GM18868 (cell line): ENCODE measurements at regions not wholly inside any gene's neighbourhood (a gene's known extent, or its start where the extent isn't known, plus 50 kb on each side); places are given as distances from the start of the nearest gene placed in this dataset.

Experiments
- ATAC-seq: cut with Tn5 transposase; IDR thresholded peaks from one replicate; pipeline ENCODE4 v1.9.1; 2021; ENCODE audit warnings: mild to moderate bottlenecking, moderate library complexity; ENCODE audit not compliant: unreplicated experiment

DNA sequence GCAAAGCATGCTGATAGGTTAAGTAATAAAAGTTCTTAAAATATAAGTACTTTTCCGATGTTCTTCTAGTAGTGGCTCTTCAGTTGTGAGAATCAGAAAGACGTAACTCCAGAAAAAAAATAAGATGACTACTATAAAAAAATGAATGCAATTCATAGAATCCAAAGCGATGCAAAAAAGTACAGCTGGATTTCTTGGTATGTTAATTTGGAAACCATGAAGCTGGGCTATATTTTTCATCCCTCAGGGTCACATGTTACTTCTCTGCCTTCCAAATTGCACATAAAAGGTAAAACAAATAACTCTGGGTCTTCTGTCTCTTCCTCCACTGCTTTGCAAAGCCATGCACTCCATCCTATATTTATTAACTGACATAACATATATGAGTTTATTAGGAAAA is 843.9 kb upstream of the DPPA4 start:
- no peak for ATAC-seq

DNA sequence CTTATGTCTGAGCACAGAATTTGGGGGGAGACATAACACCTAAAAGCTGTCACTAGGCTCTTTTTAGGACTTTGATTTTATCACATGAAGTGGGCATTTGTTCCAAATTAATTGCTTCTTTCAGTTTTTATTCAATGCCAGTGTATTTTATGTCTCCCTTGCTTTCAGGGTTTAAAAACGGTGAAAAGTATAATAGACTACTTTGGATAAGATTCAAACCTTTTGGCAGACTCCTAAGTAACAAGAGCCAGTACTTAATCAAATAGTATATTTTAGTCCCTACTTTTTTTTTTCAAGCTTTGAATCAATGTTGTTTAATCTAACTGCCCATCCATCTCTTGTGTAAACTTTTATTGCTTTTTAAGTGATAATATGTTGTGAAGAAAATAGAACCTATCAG is 847.2 kb upstream of the DPPA4 start:
- ATAC-seq: no peak

DNA sequence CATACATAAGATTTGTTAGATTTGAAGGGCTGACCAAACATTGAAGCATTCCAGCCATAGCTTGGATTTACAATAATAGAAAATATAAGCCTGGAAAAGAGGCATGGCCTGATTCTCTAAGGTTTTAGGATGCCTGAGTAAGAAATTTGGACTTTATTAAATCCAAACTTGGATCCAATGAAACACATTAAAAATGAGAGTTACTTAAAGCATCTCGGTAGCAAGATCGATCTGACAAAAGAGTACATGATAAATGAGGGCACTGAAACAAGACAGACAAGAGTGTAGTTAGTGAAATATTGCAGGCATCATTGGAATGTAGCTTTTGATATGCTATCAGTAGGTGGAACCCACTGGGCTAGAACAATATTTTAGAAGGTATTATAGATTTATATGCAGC is 855.7 kb upstream of the DPPA4 start:
- no peak for ATAC-seq

DNA sequence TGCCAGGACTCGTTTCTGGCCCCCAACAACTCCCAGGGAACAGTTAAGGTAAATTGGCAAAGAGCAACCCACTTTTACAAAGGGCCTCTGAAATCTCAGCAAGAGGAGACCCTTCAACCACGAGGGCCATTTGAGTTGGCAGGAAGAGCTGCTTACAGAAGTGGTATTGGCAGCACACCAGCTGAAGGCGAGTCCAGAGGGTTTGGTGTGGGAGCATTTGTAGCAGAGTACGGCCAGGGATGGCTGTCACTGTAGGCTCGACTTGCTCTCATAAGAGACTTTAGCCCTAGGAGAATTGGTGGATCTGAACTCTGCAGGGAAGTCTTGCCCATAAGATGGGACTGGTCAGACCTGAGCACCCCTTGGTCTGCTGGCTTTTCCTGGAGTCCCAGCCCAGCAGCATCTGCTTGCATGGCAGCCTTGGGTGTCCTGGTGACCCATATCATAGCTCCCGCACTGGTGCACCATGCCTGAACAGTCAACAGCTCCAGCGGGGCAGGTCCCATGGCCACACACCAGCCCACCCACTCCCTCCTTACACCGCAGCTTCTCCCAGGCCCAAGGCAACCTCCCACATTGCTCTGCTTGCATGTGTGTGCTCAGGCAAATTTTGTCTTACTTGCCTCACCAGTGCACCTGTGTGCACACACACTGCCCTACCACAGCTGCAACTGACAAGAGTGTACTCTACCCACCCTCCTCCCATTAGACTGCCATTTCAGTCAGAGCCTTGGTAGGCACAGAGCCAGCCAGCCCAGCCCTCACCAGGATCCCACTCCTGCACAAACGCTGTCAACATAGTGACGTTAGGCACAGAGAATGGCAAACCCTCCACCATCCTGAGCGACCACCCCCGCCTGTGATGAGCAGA is 861.6 kb upstream of the DPPA4 start:
- ATAC-seq: no peak

DNA sequence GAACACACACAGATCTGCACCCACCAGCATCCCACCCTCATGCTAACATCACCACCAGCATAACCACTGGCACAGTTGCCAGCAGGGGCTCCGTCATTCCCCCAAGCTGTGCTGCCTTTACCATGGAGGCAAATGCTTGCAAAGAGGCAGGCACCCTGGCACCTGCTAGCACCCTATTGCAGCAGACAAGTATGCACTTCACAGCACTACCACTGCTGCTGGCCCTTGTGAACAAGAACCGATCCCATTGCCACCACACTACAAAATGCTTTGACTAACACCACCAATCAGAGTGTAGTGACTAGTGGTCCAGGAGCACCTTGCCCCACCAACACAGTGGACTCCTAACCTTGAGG is 862.2 kb upstream of the DPPA4 start:
- no peak for ATAC-seq

DNA sequence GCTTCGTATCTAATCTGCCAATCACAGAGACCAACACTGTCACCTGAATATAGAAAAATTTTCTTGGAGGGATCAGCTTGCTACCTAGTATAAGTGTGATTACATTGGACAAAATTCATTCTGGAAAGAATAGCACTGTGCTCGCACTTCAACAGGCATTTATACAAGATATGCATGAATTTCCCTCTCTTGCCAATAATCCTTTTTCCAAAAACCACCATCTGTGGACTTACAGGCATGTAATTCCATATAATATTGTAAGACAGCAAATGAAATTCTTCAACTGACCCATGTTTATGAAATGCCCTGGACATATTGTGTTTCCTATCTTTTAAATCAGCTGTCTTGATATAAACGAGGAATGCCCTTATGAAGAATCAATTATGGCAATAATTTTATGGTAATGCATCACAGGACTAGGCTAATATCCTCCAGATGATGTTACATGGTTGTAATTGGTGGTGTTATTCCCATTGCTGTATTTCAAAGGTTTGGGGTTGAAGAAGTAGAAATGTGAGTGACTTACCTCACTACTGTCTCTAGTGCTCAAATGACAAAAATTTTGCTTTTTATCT is 861.4 kb upstream of the NECTIN3 start:
- no peak for ATAC-seq

DNA sequence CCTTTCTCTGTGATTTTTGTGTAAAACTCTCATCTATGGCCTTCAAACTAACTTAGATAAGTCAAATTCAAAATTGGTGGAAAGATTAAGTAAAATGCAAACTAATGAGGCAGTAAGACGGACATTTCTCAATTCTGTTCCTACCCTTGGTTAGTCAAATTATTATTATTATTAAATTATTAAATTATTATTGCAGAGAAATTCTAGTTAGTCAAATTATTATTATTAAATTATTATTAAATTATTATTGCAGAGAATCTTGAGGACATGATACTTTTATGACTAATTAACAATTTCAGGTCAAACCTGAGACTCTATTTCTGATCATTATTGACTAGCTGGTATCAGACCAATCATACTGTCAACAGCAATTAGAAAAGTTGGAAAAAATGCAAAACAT is 845.0 kb upstream of the NECTIN3 start:
- no peak for ATAC-seq

DNA sequence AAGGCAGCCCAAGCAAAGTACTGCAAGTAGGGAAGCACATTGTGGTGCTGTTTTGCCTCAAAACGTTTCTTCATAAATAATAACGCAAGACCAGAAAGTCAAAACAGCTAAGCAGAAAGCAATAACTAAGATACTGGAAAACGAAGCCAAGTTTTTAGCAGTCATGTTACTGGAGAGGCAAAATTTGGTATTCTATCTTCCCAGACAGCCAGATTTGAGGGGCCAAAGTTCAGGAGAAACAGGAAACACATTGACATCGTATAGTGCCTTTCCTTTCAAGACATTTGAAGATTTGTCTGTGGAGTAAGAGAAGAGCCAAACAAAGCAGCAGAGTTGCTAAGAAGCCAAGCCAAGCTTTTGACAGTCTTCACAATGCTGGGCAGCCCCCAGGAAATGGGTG is 843.6 kb upstream of the NECTIN3 start:
- no peak for ATAC-seq

DNA sequence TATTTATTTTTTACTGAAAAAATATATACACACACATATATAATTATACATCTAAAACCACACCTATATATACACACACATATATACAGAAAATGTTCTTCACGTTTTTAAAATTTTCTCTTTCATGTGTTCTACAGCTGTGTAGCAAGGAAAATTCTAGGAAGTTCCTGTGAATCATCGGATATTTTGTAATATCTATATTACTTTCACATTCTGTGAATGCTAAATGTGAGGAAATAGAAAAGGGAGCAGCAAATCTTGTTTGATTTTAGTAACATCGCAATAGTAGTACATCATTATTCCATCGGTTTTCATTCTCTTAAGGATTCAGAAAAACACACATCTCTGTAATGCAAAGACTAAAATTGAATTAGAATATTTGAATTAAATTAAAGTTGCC is 836.8 kb upstream of the NECTIN3 start:
- no peak for ATAC-seq

DNA sequence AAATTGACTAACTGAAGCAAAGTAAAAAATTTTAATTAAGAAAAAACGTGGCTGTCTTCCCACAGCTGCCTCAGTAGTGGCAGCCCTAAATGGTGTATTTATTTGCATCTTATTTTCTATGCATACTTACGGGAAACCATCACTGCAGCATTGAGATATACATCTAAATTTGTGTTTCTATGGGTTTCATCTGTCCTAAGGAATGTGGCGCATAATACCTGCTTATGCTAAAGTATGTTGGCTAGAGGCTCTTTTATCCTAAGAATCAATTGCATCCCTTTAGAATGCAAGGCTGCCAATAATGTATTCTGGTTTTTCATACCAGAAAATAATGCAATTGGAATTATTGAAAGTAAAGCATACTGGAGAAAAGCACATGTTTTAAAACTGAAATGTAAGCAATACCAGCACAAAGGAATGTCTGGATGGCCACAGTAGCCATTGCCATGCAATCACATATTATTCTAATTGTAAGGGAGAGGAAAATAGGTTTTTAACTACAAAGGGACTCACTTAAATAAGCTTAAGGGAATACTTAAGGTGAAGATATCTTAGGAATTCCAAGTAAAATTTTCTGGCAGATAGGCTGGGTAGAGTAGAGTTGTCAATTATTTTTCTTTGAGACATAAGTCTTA is 834.5 kb upstream of the NECTIN3 start:
- ATAC-seq: no peak

DNA sequence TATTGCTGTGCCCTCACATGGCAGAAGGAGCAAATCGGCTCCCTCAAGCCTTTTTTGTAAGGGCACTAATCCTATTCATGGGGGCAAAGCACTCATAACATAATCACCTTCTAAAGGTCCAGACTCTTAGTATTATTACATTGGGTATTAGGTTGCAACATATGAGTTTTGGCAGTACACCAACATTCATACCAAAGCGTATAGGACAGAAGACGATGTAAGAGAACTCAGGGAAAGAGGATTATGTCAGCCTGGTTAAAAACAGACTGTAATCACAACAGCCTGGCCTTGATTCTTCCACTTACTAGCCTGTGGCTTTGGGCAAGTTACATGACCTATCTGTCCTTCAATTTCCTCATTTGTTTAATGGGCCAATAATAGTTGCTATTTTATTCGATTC is 828.5 kb upstream of the NECTIN3 start:
- no peak for ATAC-seq

DNA sequence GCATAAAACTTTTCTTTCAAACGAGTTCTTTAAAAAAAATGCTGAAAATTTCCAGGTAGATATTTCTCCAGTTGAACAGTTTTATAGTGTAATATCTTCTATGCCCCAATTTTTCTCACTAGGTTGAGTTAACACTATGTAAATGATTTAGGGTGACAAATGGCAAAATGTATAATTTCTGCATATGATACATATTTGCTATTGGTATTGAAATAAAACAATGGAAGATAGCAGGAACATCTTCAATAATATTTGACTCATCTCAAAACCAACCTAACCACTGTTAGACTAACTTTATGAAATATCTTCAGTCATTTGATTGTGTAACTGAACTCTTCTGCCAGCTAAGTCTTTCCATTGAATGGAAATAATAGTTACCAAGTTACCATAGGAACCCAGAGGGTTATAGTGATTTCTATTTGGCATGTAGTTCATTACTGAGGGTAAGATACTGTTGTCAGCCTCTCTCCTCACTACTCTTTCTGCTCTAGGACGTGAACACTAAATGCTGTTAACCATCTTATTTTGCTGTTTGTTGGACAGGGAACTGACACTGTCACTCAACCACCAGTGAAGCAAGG is 824.7 kb upstream of the NECTIN3 start:
- ATAC-seq: no peak

DNA sequence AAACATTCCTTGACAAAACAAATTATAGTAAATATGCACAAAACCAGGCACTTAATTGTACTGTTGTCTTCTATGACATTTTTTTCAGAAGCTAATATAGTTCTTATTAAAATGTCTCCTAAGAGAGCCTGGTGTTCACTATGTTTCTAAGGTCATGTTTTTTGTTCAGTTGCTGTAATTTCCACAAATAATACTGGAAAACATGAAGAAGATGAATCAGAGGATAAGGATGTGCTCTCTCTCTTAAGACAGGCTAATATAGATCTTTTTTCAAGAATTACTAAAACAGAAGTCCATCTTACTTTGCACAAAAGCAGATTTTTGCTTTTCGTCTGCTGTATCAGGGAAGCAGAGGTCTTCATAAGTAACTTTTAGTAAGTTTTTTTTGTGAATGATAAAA is 823.0 kb upstream of the NECTIN3 start:
- ATAC-seq: no peak

DNA sequence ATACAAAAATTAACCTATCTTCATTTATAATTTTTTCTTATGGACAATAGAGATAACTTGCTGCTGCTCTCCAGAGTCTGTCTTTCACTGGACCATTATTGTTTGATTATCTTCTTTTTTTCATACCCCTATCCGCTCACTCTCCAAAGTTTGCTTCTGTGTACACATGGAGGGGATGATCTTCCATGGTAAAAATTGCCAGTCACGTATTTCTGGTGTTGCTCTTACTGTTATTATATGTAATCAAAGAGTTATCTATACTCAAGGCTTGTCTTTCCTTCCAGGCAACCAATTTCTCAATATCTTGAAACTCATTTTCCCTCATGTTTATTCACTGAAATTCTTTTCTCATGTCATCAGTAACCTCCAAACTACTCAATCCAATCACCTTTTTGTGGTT is 817.8 kb upstream of the NECTIN3 start:
- no peak for ATAC-seq

DNA sequence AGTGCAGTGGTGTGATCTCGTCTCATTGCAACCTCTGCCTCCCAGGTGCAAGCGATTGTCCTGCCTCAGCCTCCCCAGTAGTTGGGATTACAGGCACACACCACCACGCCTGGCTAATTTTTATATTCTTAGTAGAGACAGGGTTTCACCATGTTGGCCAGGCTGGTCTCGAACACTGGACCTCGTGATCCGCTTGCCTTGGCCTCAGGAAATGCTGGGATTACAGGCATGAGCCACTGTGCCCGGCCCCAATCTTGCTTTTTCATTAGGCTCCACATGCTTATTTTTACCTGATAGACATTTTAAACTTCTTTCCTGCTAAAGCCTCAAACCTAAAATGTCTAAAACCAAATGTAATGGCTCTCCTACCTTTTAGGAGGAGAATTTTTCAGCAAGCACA is 817.0 kb upstream of the NECTIN3 start:
- no peak for ATAC-seq

DNA sequence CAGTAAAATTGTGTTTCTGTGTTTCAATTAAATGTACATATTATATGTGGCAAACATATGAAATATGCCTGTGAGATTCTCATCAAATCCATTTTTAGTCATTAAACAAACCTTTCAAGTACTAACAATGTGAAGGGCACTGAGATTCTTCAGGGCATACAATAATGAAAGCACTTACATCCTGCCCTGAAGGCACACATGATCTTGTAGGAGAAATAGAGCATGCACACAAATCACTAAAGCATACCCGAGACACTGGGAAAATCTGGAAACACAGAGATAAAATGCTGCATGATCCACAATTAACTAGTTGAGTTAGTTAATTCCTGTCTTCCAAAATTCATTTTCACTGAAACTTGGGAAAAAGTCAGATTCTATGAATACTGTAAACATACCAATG is 810.5 kb upstream of the NECTIN3 start:
- no peak for ATAC-seq

DNA sequence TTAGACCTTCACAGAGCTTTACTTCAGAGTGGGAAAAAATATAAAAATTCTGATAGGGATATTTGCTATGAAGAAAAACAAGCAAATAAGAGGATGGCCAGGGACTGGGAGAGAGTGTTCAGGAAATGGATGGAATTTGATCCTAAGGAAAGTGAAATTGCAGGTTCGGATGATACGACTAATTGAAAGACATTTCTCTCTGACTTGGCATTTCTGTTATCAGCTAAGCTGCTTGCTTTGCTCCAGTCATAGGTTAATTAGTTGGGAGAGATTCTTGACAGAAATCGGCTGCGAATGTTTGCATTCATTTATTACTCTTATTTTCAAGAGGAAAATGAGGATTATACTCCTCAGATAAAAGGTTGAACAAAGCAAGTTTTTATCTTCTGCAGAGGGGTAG is 808.7 kb upstream of the NECTIN3 start:
- ATAC-seq: no peak

DNA sequence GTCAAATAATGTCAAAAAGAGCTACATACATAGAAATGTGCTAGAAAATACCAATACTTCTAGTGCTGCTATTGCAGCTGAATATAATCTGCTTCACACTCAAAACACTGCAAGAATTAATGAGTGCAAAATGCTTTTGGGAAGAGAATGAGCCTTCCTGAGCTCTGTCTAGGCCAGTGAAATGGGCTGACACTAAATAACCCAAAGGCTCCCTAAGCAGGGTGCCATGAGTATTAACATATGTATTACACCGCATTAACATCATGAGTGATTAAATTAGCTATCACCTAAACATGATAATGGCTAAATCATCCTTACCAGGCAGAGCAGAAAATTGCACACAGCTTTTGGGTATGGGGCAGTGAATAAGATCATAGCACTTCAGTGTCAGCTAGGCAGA is 806.3 kb upstream of the NECTIN3 start:
- no peak for ATAC-seq

DNA sequence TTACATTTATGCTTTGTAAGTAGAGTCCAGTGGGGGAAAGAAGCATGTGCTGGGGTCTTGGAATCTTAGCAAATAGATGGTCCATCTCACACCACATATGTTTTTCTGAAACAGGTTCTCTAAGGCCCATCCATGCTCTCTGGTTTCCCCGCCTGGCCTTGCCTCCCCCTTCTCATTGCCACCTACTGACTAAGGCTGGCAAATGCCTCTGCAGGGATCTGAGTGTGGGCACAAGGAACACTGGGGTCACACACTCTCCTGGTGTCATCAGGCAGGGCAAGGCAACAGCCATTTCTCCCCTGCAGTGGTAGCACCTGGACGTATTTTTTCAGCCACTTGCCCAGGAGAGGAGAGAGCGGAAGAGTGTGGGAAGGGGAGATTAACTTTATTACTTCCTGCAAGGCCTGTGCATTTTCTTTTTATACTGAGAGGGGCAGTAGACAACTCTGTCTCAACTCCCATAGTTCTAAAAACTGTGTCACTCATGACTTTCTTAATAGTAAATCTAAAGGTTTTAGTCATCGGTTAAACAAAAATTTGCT is 804.2 kb upstream of the NECTIN3 start:
- no peak for ATAC-seq

DNA sequence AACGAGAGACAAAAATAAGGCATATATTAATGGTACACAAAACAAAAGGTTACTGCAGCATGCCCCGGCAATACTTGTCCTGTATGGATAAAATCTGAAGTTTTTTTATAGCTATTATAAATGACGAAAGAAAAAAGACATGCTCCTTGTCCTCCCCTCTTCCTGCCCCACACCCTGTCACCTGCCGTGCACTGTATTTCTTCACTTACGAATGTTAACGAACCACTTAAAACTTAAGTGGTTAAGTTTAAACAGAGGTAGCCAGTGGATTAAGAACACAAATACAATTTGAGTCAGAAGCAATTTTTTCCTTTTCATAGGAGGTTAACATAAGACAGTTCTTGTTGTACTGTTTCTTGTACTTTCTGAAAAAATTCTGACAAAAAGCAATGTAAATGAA is 799.1 kb upstream of the NECTIN3 start:
- no peak for ATAC-seq

DNA sequence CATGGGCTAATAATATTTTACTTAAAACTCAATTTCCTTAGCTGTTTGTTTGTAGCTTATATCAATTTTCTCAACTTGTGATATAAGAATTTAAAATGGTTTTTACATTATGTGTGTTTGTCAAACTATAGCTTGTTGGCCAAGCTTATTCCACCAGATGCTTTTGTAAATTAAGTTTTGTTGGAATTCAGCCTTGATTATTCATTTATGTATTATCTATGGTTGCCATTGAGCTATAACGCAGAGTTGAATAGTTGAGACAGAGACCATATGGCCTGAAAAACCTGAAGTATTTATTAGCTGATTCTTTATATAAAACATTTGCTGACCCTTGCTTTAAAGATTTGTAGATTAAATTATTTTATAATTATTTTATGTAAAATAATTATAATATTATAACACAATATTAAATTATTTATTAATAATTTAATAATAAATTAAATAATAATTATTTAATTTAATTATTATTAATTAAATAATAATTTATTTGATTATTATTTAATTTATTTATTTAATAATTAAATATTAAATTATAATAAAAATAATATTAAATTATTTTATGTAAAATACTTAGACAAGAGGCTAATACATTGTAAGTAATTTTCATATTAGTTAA is 779.6 kb upstream of the NECTIN3 start:
- no peak for ATAC-seq
